GM21717 (cell line): ENCODE measurements at regions not wholly inside any gene's neighbourhood (a gene's known extent, or its start where the extent isn't known, plus 50 kb on each side); places are given as distances from the start of the nearest gene placed in this dataset.
"Not testable (repeated sequence)": the region's sequence is repeated elsewhere in the genome, so short reads cannot be mapped to it uniquely, and the experiment has no call there.

Experiments
- ATAC-seq: cut with Tn5 transposase; IDR thresholded peaks from one replicate; pipeline ENCODE4 v1.9.1; 2021; ENCODE audit warnings: mild to moderate bottlenecking, moderate library complexity; ENCODE audit not compliant: unreplicated experiment

DNA sequence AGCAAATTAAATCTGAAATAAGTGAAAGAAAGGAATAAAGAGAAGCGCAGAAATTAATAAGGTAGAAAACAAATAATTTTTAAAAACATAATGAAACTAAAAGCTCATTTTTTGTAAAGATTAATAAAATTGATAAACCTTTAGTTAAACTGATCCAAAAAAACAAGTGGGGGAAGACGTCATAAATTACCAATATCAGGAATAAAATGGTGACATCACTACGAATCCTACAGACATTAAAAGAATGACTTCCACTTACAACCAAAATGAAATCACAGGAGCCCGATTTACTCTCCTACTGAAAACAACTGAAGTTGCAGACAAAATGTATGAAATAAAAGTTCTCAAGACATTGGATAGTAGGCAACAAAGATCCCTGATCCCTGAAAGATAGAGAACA lies 68.1 kb upstream of the IFFO2 start:
- no peak for ATAC-seq

DNA sequence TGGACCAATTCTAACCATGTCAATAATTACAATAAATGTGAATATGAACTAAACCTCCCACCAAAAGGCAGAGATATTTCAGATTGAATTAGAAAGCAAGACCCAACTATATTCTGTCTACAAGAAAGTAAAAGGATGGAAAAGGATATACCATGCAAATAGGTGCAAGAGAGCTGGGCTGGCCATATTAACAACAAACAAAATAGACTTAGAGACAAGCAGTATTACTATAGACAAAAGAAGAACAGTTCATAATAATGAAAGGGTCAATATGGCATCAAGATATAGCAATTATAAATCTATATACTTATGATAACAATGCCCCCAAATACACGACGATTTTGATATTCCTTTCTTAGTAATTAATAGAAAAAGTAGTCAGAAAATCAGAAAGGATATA lies 67.3 kb upstream of the IFFO2 start:
- no peak for ATAC-seq

DNA sequence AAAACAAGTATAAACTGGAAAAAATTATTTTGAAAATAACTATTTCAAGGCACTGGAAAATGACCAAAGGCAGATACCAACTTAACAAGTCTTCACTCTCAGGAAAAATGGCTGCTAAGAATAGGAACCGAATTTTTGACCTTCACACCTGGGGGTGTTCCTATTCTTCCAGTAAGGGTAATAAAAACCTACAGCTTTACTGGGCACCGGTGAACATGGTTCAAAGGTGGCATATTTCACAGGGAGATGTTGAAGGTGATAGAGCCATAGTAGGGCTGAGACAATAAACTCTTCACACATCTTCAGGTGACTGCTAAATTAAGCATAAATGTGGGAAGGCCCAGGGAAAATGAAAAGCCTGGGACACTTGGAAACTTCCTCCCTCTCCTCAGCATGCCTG lies 65.4 kb upstream of the IFFO2 start:
- ATAC-seq: no peak

DNA sequence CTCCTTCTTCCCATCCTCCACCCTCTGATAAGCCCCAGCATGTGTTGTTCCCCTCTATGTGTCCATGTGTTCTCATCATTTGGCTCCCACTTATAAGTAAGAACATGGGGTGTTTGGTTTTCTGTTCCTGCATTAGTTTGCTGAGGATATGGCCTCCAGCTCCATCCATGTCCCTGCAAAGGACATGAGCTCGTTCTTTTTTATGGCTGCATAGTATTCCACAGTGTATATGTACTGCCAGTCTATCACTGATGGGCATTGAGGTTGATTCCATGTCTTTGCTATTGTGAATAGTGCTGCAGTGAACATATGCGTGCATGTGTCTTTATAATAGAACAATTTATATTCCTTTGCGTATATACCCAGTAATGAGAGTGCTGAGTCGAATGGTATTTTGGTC lies 62.8 kb upstream of the IFFO2 start:
- ATAC-seq: not testable (repeated sequence)

DNA sequence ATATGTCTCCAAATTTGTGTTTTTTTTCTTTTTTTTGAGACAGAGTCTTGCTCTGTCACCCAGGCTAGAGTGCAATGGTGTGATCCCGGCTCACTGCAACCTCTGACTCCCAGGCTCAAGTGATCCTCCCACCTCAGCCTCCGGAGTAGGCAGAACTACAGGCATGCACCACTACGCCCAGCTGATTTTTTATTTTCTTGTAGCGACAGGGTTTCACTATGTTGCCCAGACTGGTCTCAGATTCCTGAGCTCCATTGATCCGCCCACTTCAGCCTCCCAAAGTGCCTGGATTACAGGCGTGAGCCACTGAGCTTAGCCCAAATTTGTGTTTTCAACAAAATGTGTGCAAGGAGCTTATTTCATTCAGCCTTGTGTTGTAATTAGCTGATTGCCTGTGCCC lies 59.0 kb upstream of the IFFO2 start:
- ATAC-seq: no peak

DNA sequence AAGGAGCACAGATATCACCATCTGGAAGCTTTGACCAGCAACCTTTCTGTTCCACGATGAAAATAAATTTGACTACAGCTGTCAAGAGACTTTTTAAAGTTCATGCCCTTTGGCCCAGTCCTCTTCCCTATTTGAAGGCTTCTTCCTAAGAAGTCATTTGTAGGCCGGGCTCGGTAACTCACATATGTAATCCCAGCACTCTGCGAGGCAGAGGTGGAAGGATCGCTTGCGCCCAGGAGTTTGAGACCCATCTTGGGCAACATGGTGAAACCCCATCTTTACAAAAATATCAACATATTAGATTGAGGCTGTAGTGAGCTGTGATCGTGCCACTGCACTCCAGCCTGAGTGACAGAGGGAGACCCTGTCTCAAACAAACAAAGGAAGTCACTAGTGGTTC lies 58.3 kb upstream of the IFFO2 start:
- no peak for ATAC-seq

DNA sequence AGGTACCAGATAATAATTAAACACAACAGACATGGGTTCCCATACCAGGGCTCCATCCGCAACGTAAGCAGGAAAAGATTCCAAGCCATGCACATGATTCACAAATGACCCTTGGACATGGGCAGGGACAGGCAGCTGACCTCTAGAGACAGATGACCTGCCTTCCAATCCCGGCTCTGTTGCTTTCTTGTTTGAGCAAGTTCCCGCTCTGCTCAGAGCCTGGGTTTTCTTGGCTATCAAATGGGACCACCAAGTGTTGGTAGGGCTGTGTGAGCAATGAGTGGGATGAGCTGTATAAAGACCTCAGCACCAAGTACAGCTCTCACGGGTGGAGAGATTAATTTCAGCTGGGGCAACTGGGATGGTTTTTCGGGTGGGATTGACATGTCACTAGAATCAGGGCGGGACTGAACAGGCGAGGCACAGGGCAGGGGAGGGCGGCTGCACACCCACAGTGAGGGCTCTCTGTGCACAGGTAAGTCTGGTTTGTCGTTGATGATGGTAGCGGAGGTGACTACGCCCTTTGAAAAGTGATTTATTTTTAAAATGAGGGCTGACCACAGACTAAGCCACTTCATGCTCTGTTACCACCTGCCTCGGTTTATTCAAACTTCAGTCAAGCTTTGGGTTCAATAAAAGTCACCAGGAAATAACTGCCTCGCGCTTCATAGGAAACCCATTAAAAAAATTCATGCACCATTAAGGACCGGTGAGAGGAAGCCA lies 57.5 kb upstream of the IFFO2 start:
- ATAC-seq: no peak

DNA sequence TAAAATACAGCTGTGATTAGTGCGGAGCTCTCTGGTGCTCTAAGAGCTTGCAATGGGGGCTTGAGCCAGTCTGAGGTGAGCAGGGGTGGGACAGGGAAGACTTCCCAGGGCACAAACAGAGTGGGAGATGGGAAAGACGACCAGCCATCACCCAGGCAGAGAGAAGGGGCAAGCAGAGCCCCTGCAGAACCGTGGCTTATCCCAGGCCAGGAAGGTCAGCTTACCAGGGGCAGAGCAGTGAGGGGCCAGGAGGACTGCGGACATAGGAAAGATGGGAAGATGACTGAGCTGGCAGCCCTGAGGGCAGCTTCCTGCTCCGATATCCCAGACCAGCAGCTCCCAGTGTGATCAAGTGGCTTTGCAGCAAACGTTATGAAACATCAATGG lies 55.4 kb upstream of the IFFO2 start:
- ATAC-seq: no peak

DNA sequence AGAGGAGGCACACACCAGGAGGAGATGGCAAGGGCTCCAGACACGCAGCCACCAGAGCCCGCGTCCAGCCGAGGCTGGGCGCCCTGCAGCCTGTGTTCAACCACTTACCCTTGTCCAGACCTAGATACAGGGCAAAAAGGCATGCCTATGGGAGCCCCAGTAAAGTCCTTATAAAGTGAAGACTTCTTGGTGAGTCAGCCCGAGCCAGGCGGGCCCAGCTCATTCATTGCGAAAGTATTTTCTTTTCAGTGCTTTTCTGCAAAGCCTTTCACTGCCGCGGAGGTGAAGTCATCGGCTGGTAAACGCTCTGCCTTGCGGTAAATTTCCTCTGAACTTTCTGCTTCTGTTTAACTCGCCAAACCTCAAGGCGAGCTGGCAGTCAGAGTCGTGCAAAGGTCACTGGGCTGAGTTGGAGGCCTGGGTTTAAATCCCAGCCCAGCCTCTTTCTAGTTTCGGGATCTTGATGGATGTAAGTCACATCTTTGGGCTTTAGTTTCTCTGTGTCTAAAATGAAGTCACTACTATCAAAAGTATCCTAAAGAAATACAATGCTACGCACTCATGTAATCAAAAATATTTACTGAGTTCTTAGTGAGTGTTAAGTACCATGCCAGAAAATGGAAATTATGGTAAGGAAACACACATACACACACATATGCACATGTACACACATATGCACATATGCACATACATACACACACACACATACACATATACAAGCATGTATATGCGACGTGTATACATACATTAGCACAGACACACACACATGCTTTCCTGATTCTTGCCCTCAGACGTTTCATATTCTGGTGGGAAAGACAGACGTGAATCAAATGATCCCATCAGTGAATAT lies 54.7 kb upstream of the IFFO2 start:
- peak; percentile 64 for ATAC-seq

DNA sequence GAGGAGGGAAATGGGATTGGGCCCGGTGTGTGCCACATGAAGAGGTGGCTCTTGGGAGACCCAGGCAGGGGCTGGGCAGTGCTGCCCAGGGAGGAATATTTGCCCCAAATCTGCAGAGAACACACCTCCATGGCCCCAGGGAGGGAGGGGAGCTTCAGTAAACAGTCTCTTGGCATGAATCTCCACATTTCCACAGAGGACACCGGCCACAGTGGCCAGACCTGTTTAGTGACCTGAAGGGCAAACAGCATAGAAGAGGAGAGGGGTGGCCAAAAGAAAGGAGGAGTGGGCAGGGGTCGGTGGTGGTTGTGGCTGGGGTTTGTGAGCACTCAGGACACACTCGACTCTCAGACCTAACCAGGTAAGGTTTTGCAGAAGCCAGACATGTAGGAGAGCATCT lies 54.0 kb upstream of the IFFO2 start:
- ATAC-seq: no peak

DNA sequence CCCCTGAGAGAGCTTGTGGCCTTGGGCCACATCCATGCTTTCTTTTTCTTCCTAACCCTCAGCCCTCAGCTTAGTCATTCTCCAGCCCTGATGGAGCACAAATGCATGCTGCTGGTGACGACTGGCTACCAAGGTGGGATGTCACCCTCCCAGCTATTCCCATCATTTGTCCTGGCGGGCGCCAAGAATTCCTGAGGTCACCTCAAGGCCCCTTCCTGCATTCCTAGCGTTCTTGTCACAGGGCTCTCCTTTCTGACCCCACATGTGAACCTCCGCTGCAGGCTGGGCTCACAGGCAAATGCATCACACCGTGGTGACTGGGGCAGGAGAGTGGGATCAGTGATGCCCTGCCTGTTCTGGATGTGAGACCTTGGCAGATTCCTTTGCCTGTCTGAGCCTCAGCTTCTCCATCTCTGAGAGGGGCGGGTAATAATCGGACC lies 53.4 kb upstream of the IFFO2 start:
- ATAC-seq: no peak

DNA sequence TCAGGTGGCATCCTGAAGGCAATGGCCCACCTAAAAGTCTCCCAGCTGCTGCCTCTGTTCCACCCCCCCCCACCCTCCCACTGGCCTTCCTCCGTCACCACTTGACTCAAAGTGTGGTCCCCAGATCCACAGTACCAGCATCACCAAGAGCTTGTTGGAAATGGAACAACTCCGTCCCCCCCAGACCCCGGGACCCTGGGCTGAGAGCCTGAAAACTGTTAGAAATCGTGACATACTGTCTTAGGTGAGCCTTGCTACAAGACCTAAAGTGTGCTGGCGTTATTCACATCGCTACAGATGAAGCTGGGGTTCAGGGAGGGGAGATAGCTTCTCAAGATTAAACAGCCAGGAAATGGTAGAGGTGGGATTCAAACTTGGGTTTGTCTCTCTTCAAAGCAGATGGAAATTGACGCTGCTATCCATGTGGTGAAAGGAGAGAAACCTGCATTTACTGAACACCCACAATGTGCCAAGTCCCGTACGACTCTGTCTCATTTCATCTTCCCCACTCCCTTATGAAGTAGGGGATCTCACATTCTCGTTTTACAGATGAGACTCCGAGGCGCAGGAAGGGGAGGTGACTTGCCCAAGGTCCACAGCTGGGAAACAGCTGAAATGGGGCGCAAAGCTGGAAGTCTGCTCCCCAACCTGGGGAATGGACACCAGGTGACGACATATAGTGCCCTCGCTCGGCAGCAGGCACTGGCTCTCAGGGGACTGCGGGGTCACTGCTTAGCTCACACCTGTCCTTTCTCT lies 52.8 kb upstream of the IFFO2 start:
- ATAC-seq: no peak

DNA sequence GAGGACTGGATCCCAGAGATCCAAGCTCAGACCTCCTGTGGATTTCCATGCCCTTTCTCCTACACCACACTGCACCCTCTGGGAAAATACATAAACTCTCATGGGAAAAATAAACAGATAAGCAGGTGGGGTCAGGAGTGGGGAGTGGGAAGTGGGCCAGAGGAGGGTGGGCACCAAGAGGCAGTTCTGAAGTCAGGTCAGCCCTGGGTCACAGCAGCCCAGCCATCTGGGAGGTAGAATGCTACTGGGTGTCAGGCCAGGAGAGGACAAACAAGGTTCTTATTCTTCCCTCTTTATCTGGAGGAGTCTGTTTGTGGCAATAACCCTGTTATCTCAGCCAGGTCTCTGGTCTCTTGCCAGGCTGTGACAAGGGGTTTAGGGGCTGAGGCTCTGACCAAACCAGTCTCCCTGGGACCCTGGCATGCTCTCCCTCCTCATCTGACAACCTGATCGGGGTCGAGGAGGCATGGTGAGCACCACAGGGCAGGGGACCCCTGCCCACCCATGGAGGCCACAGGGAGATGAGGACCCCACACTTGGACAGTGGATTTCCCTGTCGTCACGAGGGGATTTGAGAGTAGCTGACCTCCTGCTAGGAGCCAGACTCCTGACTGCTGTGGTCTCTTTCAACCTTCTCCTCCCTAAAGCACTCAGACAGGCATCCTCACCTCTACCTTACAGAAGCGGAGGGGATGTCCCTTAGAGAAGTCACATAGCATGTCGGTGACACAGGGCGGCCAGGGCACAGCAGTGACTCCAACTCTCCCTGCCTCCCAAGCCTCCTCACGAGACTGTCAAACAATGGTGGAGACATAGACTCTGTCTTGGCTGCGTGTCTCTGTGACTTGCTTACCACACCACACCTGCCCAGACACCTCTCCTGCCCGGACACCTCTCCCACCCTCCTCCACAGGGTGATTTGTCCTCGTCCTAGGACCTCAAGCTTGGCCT lies 51.3 kb upstream of the IFFO2 start:
- ATAC-seq: no peak

DNA sequence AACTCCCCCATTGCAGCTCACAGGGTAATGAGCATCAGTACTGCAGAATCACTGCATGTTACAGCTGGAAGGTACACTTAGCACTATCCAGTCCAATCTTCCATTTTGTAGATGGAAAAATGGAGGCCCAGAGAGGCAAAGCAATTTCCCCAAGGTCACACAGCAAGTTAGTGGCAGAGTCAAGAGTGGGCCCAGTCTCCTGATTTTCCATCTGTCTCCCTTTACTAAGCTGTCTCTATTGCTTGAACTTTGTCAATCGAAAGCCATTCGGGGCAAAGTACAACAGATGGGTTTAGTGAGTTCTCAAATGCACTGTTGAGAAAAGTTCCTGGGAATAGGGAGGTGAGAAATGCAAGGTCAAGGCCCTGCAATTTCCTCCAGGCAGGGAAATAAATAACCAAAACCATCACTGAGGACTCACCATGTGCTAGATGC lies 50.4 kb upstream of the IFFO2 start:
- ATAC-seq: no peak
